Neural progenitor cell (in vitro differentiated cells): ENCODE measurements at regions not wholly inside any gene's neighbourhood (a gene's known extent, or its start where the extent isn't known, plus 50 kb on each side); places are given as distances from the start of the nearest gene placed in this dataset.

ENCODE experiments used
- CTCF ChIP-seq: fragments of 200-600 bp; sonication (generic); IDR thresholded peaks from 2 replicates; pipeline ENCODE4 v1.5.1; 2017; ENCODE audit warnings: antibody characterized with exemption, mild to moderate bottlenecking
- EZH2 ChIP-seq: fragments of 200-600 bp; sonication (generic); IDR thresholded peaks from 2 replicates; pipeline ENCODE4 v1.6.1; 2017; ENCODE audit warnings: antibody characterized with exemption, mild to moderate bottlenecking, moderate library complexity

- TF ChIP-seq CTCF (no peak), EZH2 (no peak)
These were observed 126.4 kb upstream of the NXPH2 start for GRCh38 chr2:138906549-138906948.
